KBM-7 (cell line): ENCODE measurements at regions not wholly inside any gene's neighbourhood (a gene's known extent, or its start where the extent isn't known, plus 50 kb on each side); places are given as distances from the start of the nearest gene placed in this dataset.

Experiments used
- DNase-seq: peaks from one replicate; pipeline ENCODE4 v3.0.0-alpha.2; 2015
- in situ Hi-C: fragments of 300-500 bp; cut with MboI; formaldehyde crosslinking; loops from 2 replicates; pipeline ENCODE4 v1.14.3; 2020; ENCODE audit warnings: low sequenced_read_pairs, low pct_unique_long_range_greater_than_20kb, mixed read lengths

- in situ Hi-C loops = no loop called here
- DNase-seq = no peak
Observed at GRCh38 chr16:86708431-86708830, 130.1 kb downstream of the FOXL1 start.

- no peak for DNase-seq
- in situ Hi-C loops = no loop called here
Observed at GRCh38 chr16:86709103-86709502, 130.8 kb downstream of the FOXL1 start.

- in situ Hi-C loops = no loop called here
- DNase-seq = no peak
Observed at GRCh38 chr16:86709902-86710601, 131.7 kb downstream of the FOXL1 start.

- in situ Hi-C loops = no loop called here
- DNase-seq = no peak
Observed at GRCh38 chr16:86710602-86710950, 132.2 kb downstream of the FOXL1 start.

DNA sequence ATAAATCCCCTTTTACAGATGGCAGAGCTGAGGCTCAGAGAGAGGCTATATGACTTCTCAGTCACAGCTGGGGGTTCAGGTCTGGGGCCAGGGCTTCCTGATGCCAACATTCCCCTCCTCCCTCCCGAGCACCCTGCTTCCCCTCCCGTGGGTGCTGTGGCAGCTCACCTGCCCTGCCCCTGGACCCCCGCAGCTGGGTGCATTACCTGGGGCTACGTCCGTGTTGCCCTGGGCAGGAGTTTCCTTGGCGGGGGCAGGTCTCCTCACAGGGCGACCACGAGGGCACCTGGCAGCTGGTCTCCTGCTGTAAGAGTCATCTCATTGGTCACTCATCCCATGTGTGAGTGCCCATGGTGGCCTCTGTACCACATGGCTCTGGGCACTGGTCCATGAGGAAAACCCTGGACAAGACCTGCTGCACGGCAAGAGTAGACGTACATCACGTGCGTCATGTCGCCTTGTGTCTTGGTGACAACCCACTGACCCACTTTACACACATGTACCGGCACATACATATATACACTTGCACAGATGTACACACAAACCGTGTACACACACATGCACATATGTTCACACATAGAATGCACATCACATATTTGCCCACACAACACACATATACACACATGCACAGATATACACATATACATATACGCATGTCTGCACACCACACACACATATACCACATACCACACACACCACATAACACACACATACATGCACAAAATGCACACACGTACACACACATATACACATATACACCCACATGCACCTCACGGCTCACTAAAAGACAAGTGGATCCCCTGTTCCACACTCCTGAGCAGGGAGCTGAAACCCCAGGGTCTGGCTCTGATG, 134.0 kb downstream of the FOXL1 start:
- in situ Hi-C loops = no loop called here
- DNase-seq = no peak

DNA sequence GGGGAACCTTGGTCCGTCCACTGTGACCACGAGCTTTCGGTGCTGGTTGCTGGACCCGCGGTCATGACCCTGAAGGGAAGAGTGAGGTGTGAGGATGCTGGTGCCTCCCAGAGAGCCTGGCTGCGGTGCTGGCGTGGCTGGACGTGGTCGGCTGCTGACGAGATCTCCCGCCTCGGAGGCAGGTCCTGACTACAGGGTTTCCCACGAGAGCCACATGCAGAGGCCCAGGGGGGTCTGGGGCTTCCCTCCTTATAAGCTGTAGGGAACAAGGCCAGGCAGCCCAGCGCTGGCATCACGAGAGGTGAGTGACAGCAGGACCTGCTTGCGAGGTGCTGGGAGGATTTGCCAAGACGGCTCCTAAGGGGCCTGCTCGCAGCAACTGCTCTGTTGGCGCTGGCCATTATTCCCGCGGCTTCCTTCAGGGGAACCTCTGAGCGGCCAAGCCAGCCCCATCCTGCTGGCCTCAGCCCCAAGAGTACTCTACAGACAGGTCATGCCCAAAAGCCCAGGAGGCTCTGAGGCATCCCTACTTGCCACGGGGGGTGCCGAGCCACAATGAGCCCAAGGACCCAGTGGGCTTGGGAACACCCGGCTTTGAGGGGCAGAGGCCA, 134.8 kb downstream of the FOXL1 start:
- in situ Hi-C loops = no loop called here
- DNase-seq = no peak

DNA sequence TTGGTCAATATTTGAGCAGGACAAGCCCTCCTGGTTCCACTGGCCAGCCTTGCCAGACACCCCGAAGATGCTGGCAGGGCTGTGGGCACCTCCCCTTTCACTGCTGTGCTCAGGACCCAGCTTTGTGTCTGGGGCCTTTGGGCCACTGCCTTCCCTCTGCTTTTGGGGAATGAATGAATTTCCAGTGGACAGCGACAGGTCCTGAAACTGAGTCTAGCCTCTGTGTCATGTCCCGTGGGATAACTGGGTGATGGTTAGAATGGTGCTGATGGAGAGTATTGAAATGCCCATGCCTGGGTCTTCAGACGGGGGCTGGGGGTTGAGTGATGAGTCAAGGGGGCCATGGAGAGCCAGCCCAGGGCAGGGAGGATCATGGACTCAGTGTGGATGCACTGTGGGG, 135.8 kb downstream of the FOXL1 start:
- no peak for DNase-seq

GRCh38 chr16:86716649-86717048, 138.3 kb downstream of the FOXL1 start:
- no peak for DNase-seq
- in situ Hi-C loops = no loop called here

More for the DNA sequence above, 135.8 kb downstream of the FOXL1 start:
- in situ Hi-C loops = no loop called here

- no peak for DNase-seq
- in situ Hi-C loops = no loop called here
Observed at GRCh38 chr16:86718118-86718517, 139.8 kb downstream of the FOXL1 start.

DNA sequence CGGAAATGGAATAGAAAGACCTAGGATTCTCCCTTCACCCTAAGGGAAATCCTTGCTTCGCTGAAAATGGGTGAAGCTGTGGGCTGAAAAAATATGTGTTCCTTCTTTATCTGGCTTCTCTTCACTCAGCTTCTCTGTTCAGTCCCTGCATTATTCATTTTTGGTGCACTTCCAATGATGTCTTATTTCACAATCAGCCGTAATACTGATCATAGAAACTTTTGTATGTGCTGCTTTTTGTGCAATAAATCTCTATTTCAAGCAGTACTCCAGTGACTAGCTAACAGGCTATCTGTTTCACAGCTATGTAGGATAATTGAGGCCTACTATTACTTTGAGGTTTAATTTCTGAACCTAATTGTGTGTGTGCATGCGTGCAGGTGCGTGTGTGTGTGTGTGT, 144.6 kb downstream of the FOXL1 start:
- no peak for DNase-seq
- in situ Hi-C loops = no loop called here

GRCh38 chr16:86723689-86724088, 145.3 kb downstream of the FOXL1 start:
- in situ Hi-C loops = no loop called here
- DNase-seq = no peak

- in situ Hi-C loops = no loop called here
- DNase-seq = no peak
Observed at GRCh38 chr16:86725401-86725800, 147.1 kb downstream of the FOXL1 start.

DNA sequence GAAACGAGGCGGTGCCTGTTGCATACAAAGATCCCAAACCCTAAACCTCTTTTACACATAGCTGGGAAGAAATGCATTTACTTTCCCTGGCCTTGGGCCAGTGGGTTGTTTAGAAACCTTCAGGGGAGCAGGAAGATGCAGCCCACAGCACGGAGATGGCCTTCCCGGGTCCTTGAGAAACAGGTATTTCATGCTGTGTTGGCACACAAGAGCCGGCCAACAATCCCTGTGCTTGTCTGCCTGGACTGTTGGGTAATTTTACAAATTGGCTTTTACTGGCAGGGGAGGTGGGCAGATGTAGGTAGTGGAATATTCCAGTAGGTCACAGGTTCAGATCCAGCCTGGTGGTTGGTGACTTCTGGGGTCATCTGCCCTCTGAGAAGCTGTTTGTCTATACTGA, 148.0 kb downstream of the FOXL1 start:
- no peak for DNase-seq
- in situ Hi-C loops = no loop called here

- in situ Hi-C loops = no loop called here
- no peak for DNase-seq
Observed at GRCh38 chr16:86727131-86727530, 148.8 kb downstream of the FOXL1 start.

DNA sequence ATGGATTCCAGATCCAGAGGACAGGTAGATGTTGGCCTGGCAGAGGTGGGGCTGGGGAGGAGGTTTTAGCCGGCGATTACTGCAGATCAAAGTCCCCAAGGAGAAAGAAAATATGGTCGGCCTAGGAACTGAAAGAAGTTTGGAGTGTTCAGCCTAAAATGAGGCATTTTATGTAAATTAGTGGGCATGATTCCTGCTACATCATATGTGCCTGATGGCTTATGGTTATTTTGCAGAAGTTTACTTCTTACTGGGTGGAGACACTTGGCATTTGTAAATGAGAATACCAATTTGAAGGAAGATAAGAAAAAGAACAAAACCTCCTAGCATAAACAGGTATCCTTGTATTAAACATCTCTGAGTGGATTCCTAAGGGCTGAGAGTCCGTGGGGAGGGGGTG, 149.3 kb downstream of the FOXL1 start:
- in situ Hi-C loops = no loop called here
- DNase-seq = no peak

GRCh38 chr16:86729686-86730085, 151.3 kb downstream of the FOXL1 start:
- no peak for DNase-seq

GRCh38 chr16:86730086-86730485, 151.7 kb downstream of the FOXL1 start:
- in situ Hi-C loops = no loop called here
- DNase-seq = no peak

More at GRCh38 chr16:86729686-86730085, 151.3 kb downstream of the FOXL1 start:
- in situ Hi-C loops = no loop called here

DNA sequence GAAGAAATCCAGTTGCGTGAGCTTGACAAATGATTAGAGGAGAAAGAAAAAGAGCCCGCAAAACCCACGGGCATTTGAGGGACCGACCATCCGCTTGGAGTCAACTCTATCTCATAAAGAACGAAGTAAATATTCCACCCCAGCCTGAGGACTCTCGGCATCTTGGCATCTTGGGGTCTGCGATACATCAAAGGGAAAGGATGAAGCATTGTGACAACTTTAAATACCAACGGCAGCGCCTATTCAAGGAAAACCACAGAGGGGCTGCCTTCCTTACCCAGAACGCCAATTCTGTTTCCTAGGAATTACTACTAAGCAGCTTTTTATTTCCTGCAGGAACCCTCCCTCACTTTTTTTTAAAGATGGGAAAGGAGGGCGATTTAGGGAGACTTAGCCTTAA, 152.2 kb downstream of the FOXL1 start:
- no peak for DNase-seq

DNA sequence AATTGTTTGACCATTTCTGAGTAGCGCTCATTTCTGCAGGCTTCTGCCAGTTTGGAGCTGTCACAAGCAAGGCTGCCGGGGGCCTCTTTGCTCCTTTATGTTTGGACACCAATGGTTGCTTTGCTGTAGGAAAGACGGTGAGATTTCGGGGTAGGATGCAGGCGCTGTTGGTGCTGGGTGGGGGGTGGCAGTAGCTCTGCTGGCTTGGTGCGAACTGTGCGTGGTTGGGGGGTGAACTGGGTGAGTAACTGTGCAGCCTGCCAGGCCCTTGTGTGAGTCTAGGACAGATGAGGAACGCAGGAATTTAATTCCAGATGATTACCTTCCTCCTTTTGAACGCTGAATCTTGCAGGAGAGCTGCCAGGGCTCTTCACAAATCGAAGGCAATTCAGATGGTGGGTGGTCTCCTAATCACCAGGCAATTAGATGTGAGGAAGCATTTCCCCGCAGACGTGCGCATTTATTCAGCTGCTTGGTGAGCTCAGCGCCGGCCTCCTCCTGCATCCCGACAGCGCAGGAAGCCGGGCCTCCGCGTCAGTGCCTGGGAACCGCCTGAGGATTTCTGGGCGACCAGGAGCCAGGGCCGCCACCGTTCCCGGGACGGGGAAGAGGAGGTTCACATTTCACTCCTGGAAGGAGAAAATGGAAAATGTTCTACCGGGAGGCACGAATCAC, 154.4 kb downstream of the FOXL1 start:
- in situ Hi-C loops = no loop called here
- no peak for DNase-seq

More for the DNA sequence above, 152.2 kb downstream of the FOXL1 start:
- in situ Hi-C loops = no loop called here
